H1 (cell line): ENCODE measurements at regions not wholly inside any gene's neighbourhood (a gene's known extent, or its start where the extent isn't known, plus 50 kb on each side); places are given as distances from the start of the nearest gene placed in this dataset.

ENCODE experiments used
- CTCF ChIA-PET: fragments of 300-600 bp; sonication (Branson Sonifier 250); formaldehyde crosslinking; loops from one replicate; lab custom pipeline; 2021; ENCODE audit not compliant: partially characterized antibody; lab: Charles Lee
- POLR2A ChIA-PET: fragments of 300-600 bp; sonication (Branson Sonifier 250); formaldehyde crosslinking; loops from one replicate; lab custom pipeline; 2021; ENCODE audit warnings: inconsistent platforms; ENCODE audit not compliant: partially characterized antibody; lab: Charles Lee
- DNase-seq, 2 experiments: peaks; one replicate each; pipeline versions ENCODE4 v3.0.0 to v3.0.0-alpha.2; 2010 to 2022; ENCODE audit warnings: low spot score in 2 of 2, low read depth in 1 of 2, mixed read lengths in 1 of 2
- FAIRE-seq: peaks from 2 replicates; lab custom pipeline; 2011; peaks lifted over from hg19 to GRCh38; lab: Jason Lieb, UNC
- H2AFZ ChIP-seq: 2 replicates; pipeline ENCODE4 v1.8.1; 2012; ENCODE audit warnings: low read length, inconsistent platforms
- H2AK5ac ChIP-seq: 2 replicates; pipeline ENCODE4 v1.6.1; 2013; ENCODE audit warnings: low read depth, low read length
- H2BK120ac ChIP-seq: replicated peaks from 2 replicates; pipeline ENCODE3; 2013; ENCODE audit warnings: low read depth, low read length, inconsistent platforms
- H2BK12ac ChIP-seq: 2 replicates; pipeline ENCODE4 v1.6.1; 2013; ENCODE audit warnings: low read depth, low read length
- H2BK15ac ChIP-seq: 2 replicates; pipeline ENCODE4 v1.6.1; 2013; ENCODE audit warnings: low read length
- H2BK20ac ChIP-seq: 2 replicates; pipeline ENCODE4 v1.6.1; 2013; ENCODE audit warnings: low read length
- H2BK5ac ChIP-seq: 2 replicates; pipeline ENCODE4 v1.6.1; 2013; ENCODE audit warnings: low read depth, low read length
- H3K14ac ChIP-seq: 2 replicates; pipeline ENCODE4 v1.6.1; 2013; ENCODE audit warnings: inconsistent platforms; ENCODE audit not compliant: insufficient read length
- H3K18ac ChIP-seq: 2 replicates; pipeline ENCODE4 v1.6.1; 2013; ENCODE audit warnings: low read length; ENCODE audit errors: extremely low read depth
- H3K23ac ChIP-seq: 2 replicates; pipeline ENCODE4 v1.6.1; 2013; ENCODE audit warnings: inconsistent platforms; ENCODE audit not compliant: insufficient read length
- H3K23me2 ChIP-seq: 2 replicates; pipeline ENCODE4 v1.6.1; 2013; ENCODE audit warnings: low read depth, low read length
- H3K27ac ChIP-seq: 2 replicates; pipeline ENCODE4 v1.6.1; 2011; ENCODE audit warnings: low read depth, low read length, inconsistent platforms
- H3K27me3 ChIP-seq, 4 experiments: replicated peaks in 1 of 4; 1 replicate in 1 of 4; 2 replicates in 3 of 4; pipeline versions ENCODE4 v1.6.1 to v1.8.1; 2011 to 2013; ENCODE audit warnings: low read length in 3 of 4, mild to moderate bottlenecking in 3 of 4, inconsistent platforms in 2 of 4, mixed read lengths in 2 of 4, moderate library complexity in 1 of 4; ENCODE audit not compliant: control insufficient read depth in 3 of 4, insufficient read depth in 3 of 4; ENCODE audit errors: extremely low read depth in 1 of 4
- H3K36me3 ChIP-seq, 4 experiments: 2 replicates each; pipeline versions ENCODE4 v1.6.1 to v1.8.1; 2011 to 2013; ENCODE audit warnings: mild to moderate bottlenecking in 4 of 4, low read length in 3 of 4, moderate library complexity in 2 of 4, control low read depth in 1 of 4, inconsistent platforms in 1 of 4; ENCODE audit not compliant: insufficient read depth in 4 of 4, control insufficient read depth in 2 of 4
- H3K4ac ChIP-seq: replicated peaks from 2 replicates; pipeline ENCODE3; 2013; ENCODE audit warnings: low read length, low read depth, mixed read lengths, inconsistent platforms; ENCODE audit not compliant: insufficient read length
- H3K4me1 ChIP-seq, 4 experiments: replicated peaks in 1 of 4; 1 replicate in 1 of 4; 2 replicates in 3 of 4; pipeline versions ENCODE4 v1.6.1 to v1.8.1; 2011 to 2013; ENCODE audit warnings: low read length in 3 of 4, inconsistent platforms in 2 of 4, mixed read lengths in 1 of 4; ENCODE audit not compliant: insufficient read depth in 4 of 4, control insufficient read depth in 3 of 4
- H3K4me2 ChIP-seq, 2 experiments: 2 replicates each; pipeline versions ENCODE4 v1.6.1 to v1.8.1; 2011 to 2013; ENCODE audit warnings: low read depth in 2 of 2, low read length in 2 of 2, control low read depth in 1 of 2, inconsistent platforms in 1 of 2, mild to moderate bottlenecking in 1 of 2; ENCODE audit not compliant: insufficient read depth in 1 of 2
- H3K4me3 ChIP-seq, 4 experiments: fragments of 200-600, 300-600 bp in 1 of 4; sonication (generic), shearing (Covaris generic), sonication (Bioruptor Twin) in 1 of 4; 2 replicates each; pipeline versions ENCODE4 v1.5.1 to v1.8.1; 2011 to 2016; ENCODE audit warnings: low read length in 4 of 4, low read depth in 3 of 4, control low read depth in 2 of 4, inconsistent platforms in 2 of 4, mild to moderate bottlenecking in 2 of 4, mixed read lengths in 1 of 4, moderate library complexity in 1 of 4; ENCODE audit not compliant: insufficient read depth in 2 of 4; ENCODE audit errors: extremely low read depth in 1 of 4
- H3K56ac ChIP-seq: replicated peaks from 2 replicates; pipeline ENCODE3; 2013; ENCODE audit warnings: low read depth, mild to moderate bottlenecking, mixed read lengths, low read length, inconsistent platforms; ENCODE audit not compliant: insufficient read length
- H3K79me1 ChIP-seq: 2 replicates; pipeline ENCODE4 v1.6.1; 2013; ENCODE audit warnings: low read depth, low read length, control low read depth
- H3K79me2 ChIP-seq, 2 experiments: 2 replicates each; pipeline versions ENCODE4 v1.6.1 to v1.8.1; 2012 to 2013; ENCODE audit warnings: low read length in 2 of 2, mild to moderate bottlenecking in 2 of 2, inconsistent platforms in 1 of 2; ENCODE audit not compliant: insufficient read depth in 2 of 2, control insufficient read depth in 1 of 2
- H3K9ac ChIP-seq, 4 experiments: replicated peaks in 1 of 4; 1 replicate in 1 of 4; 2 replicates in 3 of 4; pipeline versions ENCODE4 v1.6.1 to v1.8.1; 2011 to 2013; ENCODE audit warnings: low read depth in 3 of 4, low read length in 3 of 4, control low read depth in 2 of 4, mild to moderate bottlenecking in 2 of 4, moderate library complexity in 2 of 4, inconsistent platforms in 1 of 4; ENCODE audit errors: extremely low read depth in 1 of 4
- H3K9me3 ChIP-seq, 2 experiments: 2 replicates each; pipeline versions ENCODE4 v1.6.1 to v1.8.1; 2012 to 2013; ENCODE audit warnings: mild to moderate bottlenecking in 2 of 2, moderate library complexity in 2 of 2, control low read depth in 1 of 2, inconsistent platforms in 1 of 2, low read depth in 1 of 2, low read length in 1 of 2, mixed read lengths in 1 of 2; ENCODE audit not compliant: insufficient read depth in 2 of 2
- H4K20me1 ChIP-seq, 2 experiments: replicated peaks in 1 of 2; 2 replicates each; pipeline versions ENCODE3 to v1.8.1; 2011 to 2013; ENCODE audit warnings: inconsistent platforms in 2 of 2, low read length in 2 of 2, mild to moderate bottlenecking in 1 of 2; ENCODE audit not compliant: insufficient read depth in 2 of 2, control insufficient read depth in 1 of 2
- H4K5ac ChIP-seq: 2 replicates; pipeline ENCODE4 v1.6.1; 2013; ENCODE audit warnings: low read length, low read depth, mixed read lengths, inconsistent platforms; ENCODE audit not compliant: insufficient read length
- H4K8ac ChIP-seq: 2 replicates; pipeline ENCODE4 v1.8.0; 2013; ENCODE audit warnings: mild to moderate bottlenecking, moderate library complexity, low read length, inconsistent platforms; ENCODE audit not compliant: insufficient read depth; ENCODE audit errors: extremely low read depth
- H4K91ac ChIP-seq: replicated peaks from 2 replicates; pipeline ENCODE3; 2013; ENCODE audit warnings: low read length, mixed read lengths, inconsistent platforms; ENCODE audit not compliant: insufficient read length
- GTF2F1 ChIP-seq: IDR thresholded peaks from 2 replicates; pipeline ENCODE4 v1.6.1; 2012; ENCODE audit warnings: low read depth, low read length, improper control_type of control experiment, borderline replicate concordance
- KDM5A ChIP-seq: fragments of 200-600 bp; IDR thresholded peaks from 2 replicates; pipeline ENCODE4 v1.7.1; 2012; ENCODE audit warnings: mild to moderate bottlenecking, low read length, inconsistent platforms, mixed read lengths
- RBBP5 ChIP-seq: IDR thresholded peaks from 2 replicates; pipeline ENCODE4 v1.7.1; 2012; ENCODE audit warnings: low read depth, mild to moderate bottlenecking, inconsistent platforms, low read length, moderate library complexity, borderline replicate concordance
- SIX5 ChIP-seq: IDR thresholded peaks from 2 replicates; pipeline ENCODE4 v1.6.1; 2011; ENCODE audit warnings: mild to moderate bottlenecking, low read depth, low read length
- WGBS, 2 experiments: shearing (Covaris generic) in 1 of 2; methylation state at CpG; one replicate each; pipeline versions ENCODE4 v1.1.6 to v1.1.7; 2013 to 2015; ENCODE audit warnings: low lambda C conversion rate in 2 of 2, mixed read lengths in 2 of 2, inconsistent platforms in 1 of 2, low coverage in 1 of 2, missing lambda C conversion rate in 1 of 2; ENCODE audit not compliant: insufficient replicate concordance in 2 of 2, insufficient coverage in 1 of 2, insufficient read length in 1 of 2; ENCODE audit errors: extremely low coverage in 1 of 2, missing lambda C conversion rate in 1 of 2; 5-methylcytosine and 5-hydroxymethylcytosine counted together

DNA sequence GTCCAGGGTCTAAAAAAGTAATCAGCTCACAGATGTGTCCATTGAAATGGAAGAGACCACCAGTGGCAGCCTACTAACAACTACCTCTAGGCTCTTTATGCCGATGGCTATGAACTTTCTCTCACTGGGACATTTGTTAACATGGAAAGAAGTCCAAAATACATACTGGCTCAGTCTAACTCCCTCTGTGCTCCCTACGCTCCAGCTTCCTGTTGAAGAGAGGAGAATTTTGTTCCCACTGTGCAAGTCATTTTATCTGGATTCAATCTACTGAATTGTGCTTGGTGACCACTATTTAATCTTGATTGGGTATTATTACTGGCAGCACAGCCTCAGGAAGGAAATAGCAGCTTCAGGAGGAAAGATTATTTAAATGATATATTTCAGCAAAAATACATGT is 128.8 kb upstream of the ARGLU1 start:
- DNase-seq = no peak
- Histone ChIP-seq H4K5ac (no peak overlapping the region), H2BK5ac (no peak overlapping the region), H2AFZ (no peak overlapping the region), H3K4me3 (no peak overlapping the region), H3K36me3 (no peaks in the 10 kb centered on the region), H3K4me1 (no peaks in the 10 kb centered on the region), H4K20me1 (no peaks in the 10 kb centered on the region), H2BK12ac (no peak overlapping the region), H3K4ac (no peak overlapping the region), H2BK20ac (no peak overlapping the region), H3K4me2 (no peak overlapping the region), H3K27me3 (no peaks in the 10 kb centered on the region), H3K23me2 (no peaks in the 10 kb centered on the region), H3K23ac (no peak overlapping the region), H3K9ac (no peak overlapping the region), H4K91ac (no peak overlapping the region), H2AK5ac (no peak overlapping the region), H4K8ac (no peak overlapping the region), H3K56ac (no peak overlapping the region), H3K18ac (no peak overlapping the region), H2BK15ac (no peak overlapping the region), H3K79me1 (no peaks in the 10 kb centered on the region), H3K79me2 (no peaks in the 10 kb centered on the region), H3K9me3 (no peaks in the 10 kb centered on the region), H2BK120ac (no peak overlapping the region), H3K27ac (no peak overlapping the region), H3K14ac (no peak overlapping the region)
- no peak for FAIRE-seq
- CTCF ChIA-PET = interaction anchor here (1.0 to 1.9 kb wide), 2 partner anchors 13 to 189 kb away, joined by 3 to 6 read pairs; no protein-coding TSS in a partner anchor
- POLR2A ChIA-PET = no interaction called here
- 93% methylated on average over 2 of the region's 2 CpGs; no CpG with 5 or more reads in 1 of the 2 experiments for WGBS, 2 experiments
- no peak for TF ChIP-seq SIX5
- no peak for TF ChIP-seq GTF2F1
- TF ChIP-seq KDM5A = no peak
- no peak for TF ChIP-seq RBBP5
